Mucosa of descending colon (tissue), 3 donors: ENCODE measurements at regions not wholly inside any gene's neighbourhood (a gene's known extent, or its start where the extent isn't known, plus 50 kb on each side); places are given as distances from the start of the nearest gene placed in this dataset.

Source experiments
- ATAC-seq: fragments of 200-7000 bp; cut with Tn5 transposase; one replicate; pipeline ENCODE4 v1.9.1; 2020; ENCODE audit warnings: mild to moderate bottlenecking, moderate library complexity
- DNase-seq, 3 donors: peaks; one replicate each; pipeline ENCODE4 v3.0.0-alpha.2; 2020
- H3K36me3 ChIP-seq: fragments of 200-600 bp; one replicate; pipeline ENCODE4 v1.8.0; 2021; ENCODE audit warnings: low read depth, mild to moderate bottlenecking
- H3K4me1 ChIP-seq: fragments of 200-600 bp; one replicate; pipeline ENCODE4 v1.8.0; 2021; ENCODE audit warnings: low read depth, mild to moderate bottlenecking
- H3K4me3 ChIP-seq: fragments of 200-600 bp; one replicate; pipeline ENCODE4 v1.8.0; 2021; ENCODE audit warnings: mild to moderate bottlenecking
- H3K9me3 ChIP-seq: fragments of 200-600 bp; one replicate; pipeline ENCODE4 v1.8.0; 2021; ENCODE audit warnings: mild to moderate bottlenecking
- intact Hi-C, 2 donors: fragments of 100-400 bp; cut with DNase I in 1 of 2; cut with micrococcal nuclease in 1 of 2; formaldehyde crosslinking; loops; one replicate each; pipeline versions ENCODE4 v1.11.0 to v1.11.1; 2022; cut with DNase I, micrococcal nuclease
- TF ChIP-seq, protein P1 (sequence below): fragments of 200-600 bp; IDR thresholded peaks from one replicate; pipeline ENCODE4 v1.8.0; 2022; ENCODE audit warnings: antibody characterized with exemption, mild to moderate bottlenecking
- donor health status: DM: no; HTN: no; CAD: no; lungs with moderate emphysema.
- donor health status: DM: no; HTN: no; CAD: no.
- donor health status: DM: no; HTN: yes; CAD: no.

DNA sequence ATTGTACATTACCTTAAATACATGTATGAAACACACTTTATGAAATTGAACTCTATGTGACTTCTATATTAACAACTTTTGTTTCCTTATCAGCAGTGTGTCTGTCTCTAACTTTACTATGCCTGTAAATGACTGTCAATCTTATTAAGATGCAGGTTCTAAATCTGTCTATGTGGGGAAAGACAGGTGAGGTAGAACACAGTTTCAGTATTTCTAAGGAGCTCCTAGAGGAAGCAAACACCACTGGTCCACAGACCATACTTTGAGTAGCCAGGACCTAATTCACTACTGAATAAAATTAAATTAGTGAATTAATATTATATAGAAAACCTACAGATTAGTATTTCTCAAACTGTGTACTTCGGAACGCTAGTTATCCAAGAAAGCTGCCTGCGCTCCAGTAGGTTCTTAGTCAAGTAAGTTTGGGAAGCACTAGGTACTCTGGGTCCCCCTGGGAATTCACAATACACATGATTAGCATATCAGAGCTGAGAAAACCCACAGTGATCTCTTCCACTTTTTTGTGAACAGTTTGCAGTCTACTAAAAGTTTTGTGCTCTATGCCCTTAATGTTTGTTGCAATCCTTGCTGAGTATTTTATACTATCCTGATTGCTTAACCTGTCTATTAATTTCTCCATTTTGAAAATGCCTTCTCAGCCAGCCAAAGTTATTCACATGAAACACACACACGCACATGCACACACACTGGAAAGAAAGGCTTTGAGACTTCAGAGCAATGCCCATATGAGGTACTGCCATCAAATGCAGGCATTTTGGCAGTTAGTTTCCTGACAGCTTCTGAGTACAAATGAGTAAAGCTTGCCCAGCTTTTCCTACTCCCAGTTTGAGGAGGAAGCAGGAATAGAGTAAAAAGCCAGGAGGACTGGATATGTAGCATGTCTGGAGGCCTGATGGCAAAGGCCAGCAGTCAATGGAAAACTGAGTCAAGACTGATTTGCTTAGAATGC is 133.6 kb upstream of the CPEB2 start:
- intact Hi-C loops = no loop called here
- Histone ChIP-seq H3K9me3 (no peaks in the 10 kb centered on the region), H3K4me3 (no peak overlapping the region), H3K4me1 (no peaks in the 10 kb centered on the region), H3K36me3 (no peaks in the 10 kb centered on the region)
- DNase-seq = no peak
- no peak for ATAC-seq
- TF ChIP-seq, protein P1, sequence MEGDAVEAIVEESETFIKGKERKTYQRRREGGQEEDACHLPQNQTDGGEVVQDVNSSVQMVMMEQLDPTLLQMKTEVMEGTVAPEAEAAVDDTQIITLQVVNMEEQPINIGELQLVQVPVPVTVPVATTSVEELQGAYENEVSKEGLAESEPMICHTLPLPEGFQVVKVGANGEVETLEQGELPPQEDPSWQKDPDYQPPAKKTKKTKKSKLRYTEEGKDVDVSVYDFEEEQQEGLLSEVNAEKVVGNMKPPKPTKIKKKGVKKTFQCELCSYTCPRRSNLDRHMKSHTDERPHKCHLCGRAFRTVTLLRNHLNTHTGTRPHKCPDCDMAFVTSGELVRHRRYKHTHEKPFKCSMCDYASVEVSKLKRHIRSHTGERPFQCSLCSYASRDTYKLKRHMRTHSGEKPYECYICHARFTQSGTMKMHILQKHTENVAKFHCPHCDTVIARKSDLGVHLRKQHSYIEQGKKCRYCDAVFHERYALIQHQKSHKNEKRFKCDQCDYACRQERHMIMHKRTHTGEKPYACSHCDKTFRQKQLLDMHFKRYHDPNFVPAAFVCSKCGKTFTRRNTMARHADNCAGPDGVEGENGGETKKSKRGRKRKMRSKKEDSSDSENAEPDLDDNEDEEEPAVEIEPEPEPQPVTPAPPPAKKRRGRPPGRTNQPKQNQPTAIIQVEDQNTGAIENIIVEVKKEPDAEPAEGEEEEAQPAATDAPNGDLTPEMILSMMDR = no peak

DNA sequence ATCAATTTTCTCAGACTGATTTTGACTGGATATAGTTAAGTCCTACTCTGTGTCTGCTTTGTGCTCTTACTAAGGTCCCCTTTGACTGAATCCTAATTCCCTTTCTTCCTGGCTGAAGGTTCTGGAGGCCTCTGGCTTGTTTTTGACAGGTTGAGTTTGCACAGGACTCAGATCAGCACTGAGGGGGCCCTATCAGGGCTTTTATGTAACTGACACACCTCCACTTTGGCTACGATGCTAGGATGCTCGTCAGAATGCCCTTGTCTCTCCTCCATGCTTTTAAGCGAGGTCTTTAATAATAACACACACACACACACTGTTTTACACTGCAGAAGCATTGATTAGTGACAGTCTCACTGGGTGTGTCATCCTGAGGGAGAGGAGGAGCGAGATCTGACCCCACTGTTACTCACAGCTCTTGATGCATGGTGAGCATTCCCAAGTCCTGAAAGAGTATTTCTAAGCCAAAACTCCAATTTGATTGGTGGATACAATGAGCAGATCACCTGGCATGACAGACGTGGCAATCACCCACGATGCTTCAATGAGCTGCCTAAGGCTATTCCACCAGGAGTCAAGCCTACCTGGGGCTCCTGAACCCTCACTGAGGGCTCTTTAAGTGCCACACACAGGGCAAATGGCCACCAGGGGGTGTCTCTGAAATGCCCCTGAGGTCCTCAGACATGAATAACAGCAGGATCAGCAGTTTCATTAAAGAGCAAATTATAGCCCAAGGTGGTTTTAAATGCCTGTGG is 130.4 kb upstream of the CPEB2 start:
- TF ChIP-seq, protein P1 = no peak
- no peaks in the 10 kb centered on the region for H3K4me1 ChIP-seq
- H3K9me3 ChIP-seq = no peaks in the 10 kb centered on the region
- intact Hi-C loops = no loop called here
- H3K36me3 ChIP-seq = no peaks in the 10 kb centered on the region
- H3K4me3 ChIP-seq = no peak overlapping the region
- ATAC-seq (peak; percentile 45), DNase-seq (peak in 2 of 3 donors; percentile 33 to 63)

- DNase-seq = no peak
- intact Hi-C loops = no loop called here
- Histone ChIP-seq H3K4me1 (no peaks in the 10 kb centered on the region), H3K36me3 (no peaks in the 10 kb centered on the region), H3K9me3 (no peaks in the 10 kb centered on the region), H3K4me3 (no peak overlapping the region)
- ATAC-seq = no peak
- TF ChIP-seq, protein P1 = no peak
Observed at GRCh38 chr4:14874990-14875389, 127.3 kb upstream of the CPEB2 start.

DNA sequence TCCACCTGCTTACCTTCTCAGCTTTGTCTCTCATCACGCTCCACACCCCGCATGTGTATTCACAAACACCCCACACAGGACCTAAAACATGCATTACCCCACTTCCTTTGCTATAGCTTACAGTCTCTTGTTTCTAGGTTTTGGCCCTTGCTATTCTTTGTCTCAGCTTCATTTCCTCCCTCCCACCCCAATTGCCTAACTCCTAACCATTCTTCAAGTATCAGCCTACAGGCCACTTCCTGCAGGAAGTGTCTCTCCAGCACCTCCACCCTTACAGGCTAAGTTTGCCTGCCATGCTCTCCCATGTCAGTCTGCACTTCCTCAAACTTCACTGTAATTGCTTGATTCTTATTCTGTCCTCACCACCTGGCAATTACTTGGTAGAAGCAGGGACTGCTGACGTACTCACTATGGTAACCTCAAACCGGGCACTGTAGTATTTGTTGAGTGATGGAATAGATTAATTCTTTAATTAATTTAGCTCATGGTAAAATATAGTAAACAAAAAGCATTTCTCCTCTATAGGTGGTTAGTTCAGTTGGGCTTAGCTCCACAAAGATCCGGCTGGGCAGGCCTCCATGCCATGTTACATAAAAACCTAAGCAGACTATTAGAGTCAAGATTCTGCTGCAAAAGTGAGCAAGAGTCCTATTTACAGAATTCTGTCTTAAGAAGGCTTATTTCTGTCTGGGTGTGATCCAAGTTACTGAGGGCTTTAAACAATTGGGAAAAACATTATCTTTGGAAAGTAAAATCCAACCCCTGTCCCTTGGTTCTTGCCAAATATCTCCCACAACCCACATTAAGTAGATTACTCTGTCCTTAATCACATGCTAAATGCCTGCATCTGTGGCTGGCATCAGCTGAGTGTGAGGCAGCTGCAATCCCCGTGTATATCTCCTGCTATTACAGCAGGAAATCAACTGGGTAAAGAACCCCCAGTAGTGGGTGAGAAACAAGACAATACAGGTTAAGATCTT is 124.7 kb upstream of the CPEB2 start:
- H3K4me1 ChIP-seq = no peaks in the 10 kb centered on the region
- ATAC-seq (peak; percentile 64), DNase-seq (peak in 1 of 3 donors; percentile 16)
- no peaks in the 10 kb centered on the region for H3K9me3 ChIP-seq
- no peak overlapping the region for H3K4me3 ChIP-seq
- TF ChIP-seq, protein P1 = no peak
- intact Hi-C loops = no loop called here
- H3K36me3 ChIP-seq = no peaks in the 10 kb centered on the region

- intact Hi-C loops = no loop called here
- DNase-seq = no peak
- H3K9me3 ChIP-seq = no peaks in the 10 kb centered on the region
- no peaks in the 10 kb centered on the region for H3K4me1 ChIP-seq
- H3K36me3 ChIP-seq = no peaks in the 10 kb centered on the region
- TF ChIP-seq, protein P1 = no peak
- no peak overlapping the region for H3K4me3 ChIP-seq
- ATAC-seq = no peak
Observed at GRCh38 chr4:14878681-14879080, 123.6 kb upstream of the CPEB2 start.
